Astrocyte of the spinal cord (primary cell): ENCODE measurements at regions not wholly inside any gene's neighbourhood (a gene's known extent, or its start where the extent isn't known, plus 50 kb on each side); places are given as distances from the start of the nearest gene placed in this dataset.

Experiments
- DNase-seq: peaks from one replicate; pipeline ENCODE4 v3.0.0; 2011; ENCODE audit warnings: low read depth, low spot score
- H3K4me3 ChIP-seq: 2 replicates; pipeline ENCODE4 v1.5.1; 2011; ENCODE audit warnings: low read depth, mild to moderate bottlenecking, low read length, moderate library complexity
- in situ Hi-C: cut with HindIII; loops from 2 replicates; pipeline ENCODE4 v1.10.0; 2017; ENCODE audit warnings: low sequenced_read_pairs
- TF ChIP-seq, protein P1 (sequence below): IDR thresholded peaks from 2 replicates; pipeline ENCODE4 v1.5.1; 2012; ENCODE audit warnings: low read depth, mild to moderate bottlenecking, low read length, inconsistent platforms

GRCh38 chr1:81499487-81499886 lies 301.2 kb upstream of the ADGRL2 start:
- no peak overlapping the region for H3K4me3 ChIP-seq
- no peak for DNase-seq
- TF ChIP-seq, protein P1, sequence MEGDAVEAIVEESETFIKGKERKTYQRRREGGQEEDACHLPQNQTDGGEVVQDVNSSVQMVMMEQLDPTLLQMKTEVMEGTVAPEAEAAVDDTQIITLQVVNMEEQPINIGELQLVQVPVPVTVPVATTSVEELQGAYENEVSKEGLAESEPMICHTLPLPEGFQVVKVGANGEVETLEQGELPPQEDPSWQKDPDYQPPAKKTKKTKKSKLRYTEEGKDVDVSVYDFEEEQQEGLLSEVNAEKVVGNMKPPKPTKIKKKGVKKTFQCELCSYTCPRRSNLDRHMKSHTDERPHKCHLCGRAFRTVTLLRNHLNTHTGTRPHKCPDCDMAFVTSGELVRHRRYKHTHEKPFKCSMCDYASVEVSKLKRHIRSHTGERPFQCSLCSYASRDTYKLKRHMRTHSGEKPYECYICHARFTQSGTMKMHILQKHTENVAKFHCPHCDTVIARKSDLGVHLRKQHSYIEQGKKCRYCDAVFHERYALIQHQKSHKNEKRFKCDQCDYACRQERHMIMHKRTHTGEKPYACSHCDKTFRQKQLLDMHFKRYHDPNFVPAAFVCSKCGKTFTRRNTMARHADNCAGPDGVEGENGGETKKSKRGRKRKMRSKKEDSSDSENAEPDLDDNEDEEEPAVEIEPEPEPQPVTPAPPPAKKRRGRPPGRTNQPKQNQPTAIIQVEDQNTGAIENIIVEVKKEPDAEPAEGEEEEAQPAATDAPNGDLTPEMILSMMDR: no peak
- in situ Hi-C loops: no loop called here

DNA sequence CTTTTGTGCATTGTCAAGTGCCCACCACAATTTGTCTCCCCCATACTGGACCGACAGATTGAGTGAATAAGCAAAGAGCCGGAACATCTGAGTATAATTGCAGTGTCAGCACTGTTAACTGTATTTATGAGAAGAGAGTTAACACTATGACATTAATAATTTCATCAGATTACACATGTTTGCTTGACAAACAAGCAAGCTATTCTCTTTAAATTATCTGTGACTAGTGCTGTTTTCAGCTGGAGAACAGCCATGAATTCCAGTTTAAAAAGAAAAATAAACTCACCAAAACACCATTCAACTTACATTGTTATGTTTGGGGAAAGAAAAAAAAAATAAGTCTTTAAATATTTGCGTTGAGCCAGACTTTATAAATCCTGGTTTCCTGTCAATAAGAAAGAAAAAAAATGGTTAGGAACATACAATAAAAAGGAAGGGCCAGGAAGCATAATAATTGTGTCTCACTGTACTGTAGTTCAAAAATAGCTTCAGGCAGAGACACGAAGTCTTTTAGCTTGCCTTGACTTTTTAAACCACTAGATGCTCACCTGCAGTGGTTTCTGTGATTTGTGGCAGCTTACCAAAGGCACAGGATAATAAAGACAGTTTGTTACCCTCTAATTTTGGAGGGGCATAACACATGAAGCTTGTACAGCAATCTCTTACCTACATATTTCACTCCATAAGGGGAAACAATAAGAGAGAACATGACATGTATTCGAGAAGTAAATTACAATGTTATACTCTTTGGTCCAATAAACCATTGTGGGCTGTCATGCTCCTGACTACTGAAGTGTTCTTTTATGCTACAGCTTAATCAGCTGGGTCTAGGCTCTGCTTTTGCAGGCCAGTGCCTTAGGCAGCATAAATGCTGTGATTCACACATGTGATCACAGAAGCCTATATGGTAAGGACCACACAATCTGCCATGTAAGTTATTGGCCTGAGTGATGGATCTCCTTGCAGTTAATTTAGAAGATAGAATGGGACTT lies 302.0 kb upstream of the ADGRL2 start:
- in situ Hi-C loops: no loop called here
- TF ChIP-seq, protein P1: no peak
- no peak for DNase-seq
- no peak overlapping the region for H3K4me3 ChIP-seq

GRCh38 chr1:81496349-81496748 lies 304.4 kb upstream of the ADGRL2 start:
- in situ Hi-C loops: no loop called here
- no peak overlapping the region for H3K4me3 ChIP-seq
- no peak for DNase-seq
- TF ChIP-seq, protein P1: no peak

GRCh38 chr1:81493102-81493869 lies 307.4 kb upstream of the ADGRL2 start:
- TF ChIP-seq, protein P1: no peak
- in situ Hi-C loops: no loop called here
- H3K4me3 ChIP-seq: no peak overlapping the region
- no peak for DNase-seq

DNA sequence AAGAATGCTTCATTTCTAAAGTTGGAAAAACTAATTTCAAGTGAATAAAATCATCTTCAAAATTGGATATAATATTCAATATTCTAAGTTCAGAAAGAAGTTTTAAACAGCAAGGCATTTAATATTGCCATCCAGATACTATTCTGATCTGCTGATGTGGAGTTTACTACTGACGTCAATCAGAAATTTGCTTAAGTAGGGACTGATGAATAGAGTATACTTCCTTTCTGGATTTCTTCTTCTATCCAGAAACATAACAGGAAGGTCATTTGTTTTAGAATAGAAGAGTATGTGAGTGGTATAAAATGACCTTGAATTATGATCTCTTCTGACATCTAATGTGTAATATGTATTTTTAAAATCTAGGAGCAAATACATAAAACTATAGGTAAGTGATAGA lies 308.1 kb upstream of the ADGRL2 start:
- TF ChIP-seq, protein P1: no peak
- no peak for DNase-seq
- in situ Hi-C loops: no loop called here
- no peak overlapping the region for H3K4me3 ChIP-seq

GRCh38 chr1:81490614-81491013 lies 310.1 kb upstream of the ADGRL2 start:
- in situ Hi-C loops: no loop called here
- no peak overlapping the region for H3K4me3 ChIP-seq
- no peak for DNase-seq
- TF ChIP-seq, protein P1: no peak
